Heart left ventricle (tissue), 16 donors: ENCODE measurements at regions not wholly inside any gene's neighbourhood (a gene's known extent, or its start where the extent isn't known, plus 50 kb on each side); places are given as distances from the start of the nearest gene placed in this dataset.

ENCODE experiments used
- ATAC-seq, 4 donors: fragments of 200-7000 bp; cut with Tn5 transposase; one replicate each; pipeline ENCODE4 v1.9.1; 2020 to 2022; ENCODE audit warnings: moderate library complexity in 4 of 4, mild to moderate bottlenecking in 3 of 4, moderate number of reproducible peaks in 1 of 4
- DNase-seq, 5 donors: peaks; one replicate each; pipeline ENCODE4 v3.0.0-alpha.2; 2020
- H3K27ac ChIP-seq, 12 donors: fragments of 200-600 bp; sonication (generic) in 4 of 12; one replicate each; pipeline versions ENCODE4 v1.5.0 to v1.8.0; 2016 to 2022; ENCODE audit warnings: mild to moderate bottlenecking in 2 of 12
- H3K27me3 ChIP-seq, 9 donors: fragments of 200-600 bp; sonication (generic) in 2 of 9; one replicate each; pipeline versions ENCODE4 v1.5.1 to v1.8.0; 2016 to 2022; ENCODE audit warnings: mild to moderate bottlenecking in 3 of 9
- H3K36me3 ChIP-seq, 9 donors: fragments of 200-600 bp; sonication (generic) in 2 of 9; one replicate each; pipeline versions ENCODE4 v1.5.0 to v1.8.0; 2018 to 2022; ENCODE audit warnings: mild to moderate bottlenecking in 2 of 9
- H3K4me1 ChIP-seq, 12 donors: fragments of 200-600 bp; sonication (generic) in 4 of 12; one replicate each; pipeline versions ENCODE4 v1.5.0 to v1.8.0; 2016 to 2022; ENCODE audit warnings: mild to moderate bottlenecking in 3 of 12
- H3K4me3 ChIP-seq, 12 donors: fragments of 200-600 bp; sonication (generic) in 4 of 12; one replicate each; pipeline versions ENCODE4 v1.5.0 to v1.8.0; 2017 to 2022; ENCODE audit warnings: mild to moderate bottlenecking in 9 of 12, moderate library complexity in 4 of 12
- H3K9me3 ChIP-seq, 12 donors: fragments of 200-600 bp; sonication (generic) in 4 of 12; one replicate each; pipeline versions ENCODE4 v1.5.0 to v1.8.0; 2016 to 2022; ENCODE audit warnings: mild to moderate bottlenecking in 1 of 12
- CTCF ChIP-seq, 12 donors: fragments of 200-600 bp; sonication (generic) in 4 of 12; IDR thresholded peaks; one replicate each; pipeline versions ENCODE4 v1.5.0 to v1.8.0; 2018 to 2022; ENCODE audit warnings: antibody characterized with exemption in 12 of 12, mild to moderate bottlenecking in 5 of 12
- POLR2A ChIP-seq, 2 donors: fragments of 450-650 bp; IDR thresholded peaks; one replicate each; pipeline ENCODE4 v1.6.1; 2017; ENCODE audit warnings: antibody characterized with exemption in 2 of 2, mild to moderate bottlenecking in 2 of 2, moderate library complexity in 2 of 2
- WGBS, 4 donors: extraction: QIAGEN DNeasy Blood & Tissue Kit in 2 of 4; methylation state at CpG; one replicate each; pipeline versions ENCODE4 v1.1.5 to v1.1.7; 2013 to 2018; 5-methylcytosine and 5-hydroxymethylcytosine counted together
- intact Hi-C, 10 donors: fragments of 100-400 bp; cut with DNase I; formaldehyde crosslinking; loops; one replicate each; pipeline versions ENCODE4 v1.11.1 to v1.14.2; 2022
- donor health status: ischemic (EF 13 %, LVEDD 7.1; RV severe dilation, severe dysfunction).
- donor health status: healthy with polysubstance abuse.
- donor health status: DM: no; HTN: yes; CAD: no.
- donor health status: DM: no; HTN: no; CAD: no.
- donor health status: ischemic (EF 25% LVEDD 6.9; RV normal size, moderate dysfunction).
- donor health status: ischemic (EF 25% LVEDD 5.7; RV mildly dilated, moderate dysfunction).
- donor health status: healthy.
- donor health status: DM: yes; HTN: yes; CAD: no.
- donor health status: ischemic (EF 35%, LVEDD 5.7; RV mildly dilated, moderate dysfunction).
- donor health status: nonischemic (EF 11% LVEDD 7.7; RV severe dilation, severe dysfunction).
- donor health status: DM: yes; HTN: yes; CAD: no.
- donor health status: PGD.
- donor health status: ischemic (EF 29% LVEDD 5.4; RV normal size, mild dysfunction).
- donor health status: nonischemic (EF 23%, LVEDD 6.1; RV moderate dilation, normal function).

DNA sequence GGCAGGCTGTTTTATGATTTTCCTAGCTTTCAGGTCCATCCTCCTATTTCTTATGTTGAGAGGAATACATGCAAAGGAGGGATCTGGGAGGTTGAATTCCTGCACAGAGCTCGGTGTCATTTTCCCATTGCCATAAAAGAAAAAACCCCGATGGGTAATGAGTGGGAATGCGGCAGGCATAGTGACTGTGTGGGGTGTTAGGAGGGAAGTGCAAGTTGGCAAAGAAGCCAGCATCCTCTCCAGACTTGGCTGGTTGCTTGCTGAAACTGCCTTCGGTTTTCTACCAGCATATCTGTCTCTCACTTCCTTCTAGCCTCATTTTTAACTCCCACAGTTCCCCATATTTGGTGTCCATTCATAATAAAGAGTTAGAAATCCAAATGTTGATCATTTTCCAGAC is 1046.1 kb downstream of the SLC6A15 start:
- H3K27ac ChIP-seq: no peak overlapping the region
- WGBS, 4 donors: 61 to 73% (median 69%) methylated on average over 4 of the region's 4 CpGs
- no peak for ATAC-seq

DNA sequence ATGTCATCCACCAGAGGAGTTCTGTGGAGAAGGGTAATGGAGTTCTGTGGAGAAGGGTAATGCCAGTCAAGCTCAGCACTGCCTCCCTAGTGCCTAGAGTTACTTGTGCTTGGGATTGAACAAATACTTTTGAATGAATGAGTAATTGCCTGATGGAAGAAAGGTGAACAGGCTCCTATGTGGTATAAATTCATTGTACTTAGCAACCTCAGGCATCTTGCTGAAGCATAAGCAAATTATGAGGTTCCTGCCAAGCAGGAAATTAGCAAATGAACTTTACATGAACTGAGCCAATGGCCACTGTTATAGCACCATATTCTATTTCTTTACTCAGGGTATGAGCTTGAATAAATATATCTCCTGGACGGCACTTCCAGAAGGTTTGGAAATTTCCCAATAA is 1047.2 kb downstream of the SLC6A15 start:
- H3K27me3 ChIP-seq: no peaks in the 10 kb centered on the region
- H3K4me3 ChIP-seq: no peak overlapping the region
- no peak overlapping the region for H3K27ac ChIP-seq
- intact Hi-C loops: no loop called here
- TF ChIP-seq CTCF (IDR thresholded peaks at IDR 0.05) (no peak), POLR2A (IDR thresholded peaks at IDR 0.05) (no peak)
- peaks cover 0 to under 1% (median 0%) of the 10 kb centered on the region in 12 donors for H3K9me3 ChIP-seq
- no peak for ATAC-seq
- H3K36me3 ChIP-seq: no peaks in the 10 kb centered on the region
- H3K4me1 ChIP-seq: no peaks in the 10 kb centered on the region
- 60 to 74% (median 69%) methylated on average over 1 of the region's 1 CpG for WGBS, 4 donors
- DNase-seq: no peak

More for the DNA sequence above, 1046.1 kb downstream of the SLC6A15 start:
- TF ChIP-seq CTCF (IDR thresholded peaks at IDR 0.05): no peak
- no peak for DNase-seq
- no peaks in the 10 kb centered on the region for H3K36me3 ChIP-seq
- H3K4me1 ChIP-seq: no peaks in the 10 kb centered on the region
- peaks cover 0 to 5% (median 0%) of the 10 kb centered on the region in 12 donors for H3K9me3 ChIP-seq
- H3K4me3 ChIP-seq: no peak overlapping the region
- intact Hi-C loops: no loop called here
- no peaks in the 10 kb centered on the region for H3K27me3 ChIP-seq

- Histone ChIP-seq H3K27ac (no peak overlapping the region), H3K9me3 (no peaks in the 10 kb centered on the region), H3K27me3 (no peaks in the 10 kb centered on the region), H3K4me1 (no peaks in the 10 kb centered on the region), H3K36me3 (no peaks in the 10 kb centered on the region), H3K4me3 (no peak overlapping the region)
- ATAC-seq: no peak
- WGBS, 4 donors: 90 to 96% (median 91%) methylated on average over 2 of the region's 2 CpGs
- no peak for TF ChIP-seq POLR2A (IDR thresholded peaks at IDR 0.05)
- TF ChIP-seq CTCF (IDR thresholded peaks at IDR 0.05): no peak
- no peak for DNase-seq
- intact Hi-C loops: no loop called here
These were observed 1048.5 kb downstream of the SLC6A15 start for GRCh38 chr12:83864054-83864453.

GRCh38 chr12:83859021-83859420 is 1053.6 kb downstream of the SLC6A15 start:
- DNase-seq: no peak
- intact Hi-C loops: no loop called here
- no peak overlapping the region for H3K4me3 ChIP-seq
- TF ChIP-seq CTCF (IDR thresholded peaks at IDR 0.05) (no peak), POLR2A (IDR thresholded peaks at IDR 0.05) (no peak)
- peaks cover 0 to 36% (median 12%) of the 10 kb centered on the region in 12 donors for H3K9me3 ChIP-seq
- H3K4me1 ChIP-seq: no peaks in the 10 kb centered on the region
- H3K36me3 ChIP-seq: no peaks in the 10 kb centered on the region
- H3K27ac ChIP-seq: no peak overlapping the region
- H3K27me3 ChIP-seq: no peaks in the 10 kb centered on the region
- no peak for ATAC-seq
